Activated B cell treated with CpG ODN at 0.5 μM for 24 hours (primary cell): ENCODE measurements at regions not wholly inside any gene's neighbourhood (a gene's known extent, or its start where the extent isn't known, plus 50 kb on each side); places are given as distances from the start of the nearest gene placed in this dataset.
A peak's percentile ranks its signal among the peaks of the same experiment; 100 is the strongest.

ENCODE experiments used
- ATAC-seq: fragments of 200-7000 bp; cut with Tn5 transposase; one replicate; pipeline ENCODE4 v1.10.0; 2021; ENCODE audit warnings: low read depth, mild to moderate bottlenecking, moderate library complexity
- CTCF ChIA-PET: fragments of 350-600 bp; sonication (Branson Sonifier 250); formaldehyde crosslinking; loops from one replicate; lab custom pipeline; 2021; ENCODE audit warnings: antibody characterized with exemption; lab: Charles Lee
- POLR2A ChIA-PET: fragments of 350-600 bp; sonication (Branson Sonifier 250); formaldehyde crosslinking; loops from one replicate; lab custom pipeline; 2021; ENCODE audit warnings: antibody characterized with exemption; lab: Charles Lee
- DNase-seq: peaks from one replicate; pipeline ENCODE4 v3.0.0; 2022
- H3K27ac Mint-ChIP-seq: one replicate; pipeline ENCODE4 v1.8.0; 2020; ENCODE audit warnings: mixed read lengths
- H3K27me3 Mint-ChIP-seq: one replicate; pipeline ENCODE4 v1.8.0; 2021; ENCODE audit warnings: mixed read lengths
- H3K36me3 Mint-ChIP-seq: one replicate; pipeline ENCODE4 v1.8.0; 2021; ENCODE audit warnings: low read depth, mixed read lengths
- H3K4me1 Mint-ChIP-seq: one replicate; pipeline ENCODE4 v1.8.0; 2021; ENCODE audit warnings: mixed read lengths
- H3K4me3 Mint-ChIP-seq: one replicate; pipeline ENCODE4 v1.8.0; 2020; ENCODE audit warnings: mild to moderate bottlenecking, mixed read lengths
- H3K9me3 Mint-ChIP-seq: one replicate; pipeline ENCODE4 v1.8.0; 2020; ENCODE audit warnings: mixed read lengths
- CTCF ChIP-seq: fragments of 200-600 bp; IDR thresholded peaks from one replicate; pipeline ENCODE4 v1.8.0; 2022; ENCODE audit warnings: antibody characterized with exemption, mild to moderate bottlenecking
- intact Hi-C: fragments of 100-400 bp; cut with micrococcal nuclease; formaldehyde crosslinking; loops from one replicate; pipeline ENCODE4 v1.15.1; 2024

- ChIA-PET CTCF (no interaction called here), POLR2A (no interaction called here)
- Mint-ChIP-seq H3K27me3 (peaks cover 3% of the 10 kb centered on the region), H3K27ac (no peak overlapping the region), H3K4me3 (no peak overlapping the region), H3K9me3 (peaks cover 2% of the 10 kb centered on the region), H3K36me3 (no peaks in the 10 kb centered on the region), H3K4me1 (no peaks in the 10 kb centered on the region)
- intact Hi-C loops = no loop called here
- ATAC-seq = no peak
- no peak for TF ChIP-seq CTCF
- DNase-seq = no peak
Observed at GRCh38 chr11:69355959-69356702, 62.2 kb downstream of the MYEOV start.

- H3K4me3 Mint-ChIP-seq = no peak overlapping the region
- POLR2A ChIA-PET = no interaction called here
- CTCF ChIA-PET = no interaction called here
- DNase-seq = peak; percentile 10
- intact Hi-C loops = no loop called here
- no peak overlapping the region for H3K27ac Mint-ChIP-seq
- no peaks in the 10 kb centered on the region for H3K36me3 Mint-ChIP-seq
- H3K4me1 Mint-ChIP-seq = no peaks in the 10 kb centered on the region
- peaks cover 3% of the 10 kb centered on the region for H3K27me3 Mint-ChIP-seq
- H3K9me3 Mint-ChIP-seq = peaks cover 2% of the 10 kb centered on the region
- no peak for ATAC-seq
- TF ChIP-seq CTCF = no peak
Observed at GRCh38 chr11:69356703-69357457, 62.9 kb downstream of the MYEOV start.

GRCh38 chr11:69357458-69358397, 63.8 kb downstream of the MYEOV start:
- CTCF ChIA-PET = no interaction called here
- Mint-ChIP-seq H3K27me3 (peaks cover 3% of the 10 kb centered on the region), H3K4me1 (no peaks in the 10 kb centered on the region), H3K4me3 (no peak overlapping the region), H3K36me3 (no peaks in the 10 kb centered on the region), H3K27ac (no peak overlapping the region), H3K9me3 (peaks cover 2% of the 10 kb centered on the region)
- ATAC-seq (no peak), DNase-seq (peak; percentile 12)
- POLR2A ChIA-PET = no interaction called here
- TF ChIP-seq CTCF = no peak
- intact Hi-C loops = no loop called here

- ATAC-seq (no peak), DNase-seq (peak; percentile 8)
- TF ChIP-seq CTCF = no peak
- Mint-ChIP-seq H3K4me1 (no peaks in the 10 kb centered on the region), H3K27ac (no peak overlapping the region), H3K27me3 (peaks cover 3% of the 10 kb centered on the region), H3K4me3 (no peak overlapping the region), H3K36me3 (no peaks in the 10 kb centered on the region), H3K9me3 (peaks cover 2% of the 10 kb centered on the region)
- ChIA-PET POLR2A (no interaction called here), CTCF (no interaction called here)
- intact Hi-C loops = no loop called here
Observed at GRCh38 chr11:69358398-69359020, 64.6 kb downstream of the MYEOV start.
